ENCODE measurements at regions not wholly inside any gene's neighbourhood (a gene's known extent, or its start where the extent isn't known, plus 50 kb on each side); places are given as distances from the start of the nearest gene placed in this dataset.

DNA sequence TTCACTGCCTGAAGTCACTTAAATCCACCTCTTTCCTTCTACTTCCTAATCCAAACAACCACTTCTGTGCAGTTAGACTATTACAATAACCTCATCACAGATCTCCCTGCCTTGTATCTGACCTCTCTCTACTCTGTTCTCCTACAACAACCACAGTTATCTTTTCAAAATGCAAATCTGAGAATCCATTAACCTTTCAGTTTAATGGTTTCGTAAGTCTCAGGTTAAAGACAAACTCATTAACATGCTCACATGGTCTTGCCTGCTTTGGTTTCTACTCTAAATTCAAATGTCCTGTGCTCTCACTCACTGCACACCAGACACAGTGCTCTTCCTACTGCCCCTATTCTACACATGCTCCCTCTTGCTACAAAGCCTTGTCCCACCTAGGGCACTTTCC lies 406.5 kb upstream of the THBS1 start:
- Histone ChIP-seq H2AFZ (ENCODE audit: low read depth, low read length) (no peak overlapping the region), H3K27me3 (ENCODE audit: control insufficient read depth in 2 of 2, insufficient read depth in 2 of 2, low read length in 2 of 2) (no peaks in the 10 kb centered on the region), H4K20me1 (replicated peaks; ENCODE audit: control insufficient read depth, extremely low read depth, insufficient read depth, low read length) (no peaks in the 10 kb centered on the region), H3K4me1 (ENCODE audit: control insufficient read depth, extremely low read depth, insufficient read depth, low read length) (peaks cover 17% of the 10 kb centered on the region), H3K9me1 (replicated peaks; ENCODE audit: control insufficient read depth, extremely low read depth, insufficient read depth, low read length) (no peaks in the 10 kb centered on the region), H3K79me2 (ENCODE audit: control insufficient read depth, insufficient read depth, low read length) (no peaks in the 10 kb centered on the region), H3K36me3 (ENCODE audit: control insufficient read depth in 2 of 2, extremely low read depth in 1 of 2, insufficient read depth in 2 of 2, low read length in 2 of 2) (no peaks in the 10 kb centered on the region), H3K4me2 (ENCODE audit: insufficient read depth, low read length) (no peak overlapping the region), H3K9me3 (replicated peaks; ENCODE audit: control insufficient read depth, insufficient read depth, low read length) (no peaks in the 10 kb centered on the region), H3K27ac (ENCODE audit: insufficient read depth, low read depth, low read length) (no peak overlapping the region), H3K4me3 (replicated peaks in 1 of 3; ENCODE audit: insufficient read depth in 1 of 3, low read depth in 1 of 3, low read length in 3 of 3) (no peak overlapping the region), H3K9ac (replicated peaks; ENCODE audit: extremely low read depth, insufficient read depth, low read length) (no peak overlapping the region)
- POLR2A ChIA-PET, result interaction anchor here (3.6 kb wide), 1 partner anchor 406 kb away, joined by 44 read pairs; the partner anchor contains the start of gene THBS1
- dilution Hi-C loops (cut with MboI; ENCODE audit: extremely low pct_ligation_motif_present, low sequenced_read_pairs), result no loop called here
- intact Hi-C loops (cut with micrococcal nuclease), result loop anchor here (5.0 kb wide), 2 partner anchors 128 to 298 kb away; no protein-coding TSS in a partner anchor
- TF ChIP-seq EZH2 (IDR thresholded peaks at IDR 0.05; ENCODE audit: borderline replicate concordance, low read depth, low read length, severe bottlenecking) (no peak), POLR2A (IDR thresholded peaks at IDR 0.05; ENCODE audit: low read depth, low read length) (no peak), JUN (IDR thresholded peaks at IDR 0.05; ENCODE audit: borderline replicate concordance, insufficient read depth, insufficient read length, low read depth) (no peak), GATA2 (IDR thresholded peaks at IDR 0.05; ENCODE audit: insufficient read depth, insufficient read length, low read depth, low read length) (no peak), FOS (IDR thresholded peaks at IDR 0.05; ENCODE audit: borderline replicate concordance, insufficient read depth, low read length) (no peak), MYC (IDR thresholded peaks at IDR 0.05; ENCODE audit: low read depth, low read length) (no peak), POLR2AphosphoS5 (IDR thresholded peaks at IDR 0.05; ENCODE audit: insufficient read depth, low read depth, low read length) (no peak)
- TF ChIP-seq, protein P1, sequence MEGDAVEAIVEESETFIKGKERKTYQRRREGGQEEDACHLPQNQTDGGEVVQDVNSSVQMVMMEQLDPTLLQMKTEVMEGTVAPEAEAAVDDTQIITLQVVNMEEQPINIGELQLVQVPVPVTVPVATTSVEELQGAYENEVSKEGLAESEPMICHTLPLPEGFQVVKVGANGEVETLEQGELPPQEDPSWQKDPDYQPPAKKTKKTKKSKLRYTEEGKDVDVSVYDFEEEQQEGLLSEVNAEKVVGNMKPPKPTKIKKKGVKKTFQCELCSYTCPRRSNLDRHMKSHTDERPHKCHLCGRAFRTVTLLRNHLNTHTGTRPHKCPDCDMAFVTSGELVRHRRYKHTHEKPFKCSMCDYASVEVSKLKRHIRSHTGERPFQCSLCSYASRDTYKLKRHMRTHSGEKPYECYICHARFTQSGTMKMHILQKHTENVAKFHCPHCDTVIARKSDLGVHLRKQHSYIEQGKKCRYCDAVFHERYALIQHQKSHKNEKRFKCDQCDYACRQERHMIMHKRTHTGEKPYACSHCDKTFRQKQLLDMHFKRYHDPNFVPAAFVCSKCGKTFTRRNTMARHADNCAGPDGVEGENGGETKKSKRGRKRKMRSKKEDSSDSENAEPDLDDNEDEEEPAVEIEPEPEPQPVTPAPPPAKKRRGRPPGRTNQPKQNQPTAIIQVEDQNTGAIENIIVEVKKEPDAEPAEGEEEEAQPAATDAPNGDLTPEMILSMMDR (IDR thresholded peaks at IDR 0.05; ENCODE audit: extremely low read depth in 1 of 2, insufficient read depth in 1 of 2, low read depth in 1 of 2, low read length in 2 of 2), result no peak
- TF ChIP-seq, protein P2, sequence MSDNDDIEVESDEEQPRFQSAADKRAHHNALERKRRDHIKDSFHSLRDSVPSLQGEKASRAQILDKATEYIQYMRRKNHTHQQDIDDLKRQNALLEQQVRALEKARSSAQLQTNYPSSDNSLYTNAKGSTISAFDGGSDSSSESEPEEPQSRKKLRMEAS (IDR thresholded peaks at IDR 0.05; ENCODE audit: insufficient read depth, insufficient read length), result no peak
- no peak for FAIRE-seq
- no peak for DNase-seq (ENCODE audit: low read depth, low spot score)
- CTCF ChIA-PET, result interaction anchor here (3.2 kb wide), 1 partner anchor 406 kb away, joined by 12 read pairs; the partner anchor contains the start of gene THBS1
- BruUV-seq (replicated peaks), result no TSS peak

Data from endothelial cell of umbilical vein (primary cell).